ENCODE measurements at regions not wholly inside any gene's neighbourhood (a gene's known extent, or its start where the extent isn't known, plus 50 kb on each side); places are given as distances from the start of the nearest gene placed in this dataset.

GRCh38 chr5:57690724-57691123 is 208.1 kb upstream of the ACTBL2 start:
- TF ChIP-seq ZNF274 (IDR thresholded peaks at IDR 0.05; ENCODE audit: low read depth, low read length) (no peak), YY1 (IDR thresholded peaks at IDR 0.05; ENCODE audit: insufficient read depth, insufficient read length) (no peak), SUZ12 (IDR thresholded peaks at IDR 0.05; ENCODE audit: extremely low read depth, insufficient read depth, insufficient read length) (no peak)
